Epithelial cell of proximal tubule (primary cell): ENCODE measurements at regions not wholly inside any gene's neighbourhood (a gene's known extent, or its start where the extent isn't known, plus 50 kb on each side); places are given as distances from the start of the nearest gene placed in this dataset.
A peak's percentile ranks its signal among the peaks of the same experiment; 100 is the strongest.

ENCODE experiments used
- DNase-seq: peaks from one replicate; pipeline ENCODE4 v3.0.0-alpha.2; 2011; ENCODE audit warnings: low read depth
- H3K4me3 ChIP-seq: 2 replicates; pipeline ENCODE4 v1.5.1; 2011; ENCODE audit warnings: low read depth, mild to moderate bottlenecking, low read length
- CTCF ChIP-seq: conservative IDR thresholded peaks from 2 replicates; pipeline ENCODE4 v1.5.1; 2012; ENCODE audit warnings: low read depth, mild to moderate bottlenecking, low read length

DNA sequence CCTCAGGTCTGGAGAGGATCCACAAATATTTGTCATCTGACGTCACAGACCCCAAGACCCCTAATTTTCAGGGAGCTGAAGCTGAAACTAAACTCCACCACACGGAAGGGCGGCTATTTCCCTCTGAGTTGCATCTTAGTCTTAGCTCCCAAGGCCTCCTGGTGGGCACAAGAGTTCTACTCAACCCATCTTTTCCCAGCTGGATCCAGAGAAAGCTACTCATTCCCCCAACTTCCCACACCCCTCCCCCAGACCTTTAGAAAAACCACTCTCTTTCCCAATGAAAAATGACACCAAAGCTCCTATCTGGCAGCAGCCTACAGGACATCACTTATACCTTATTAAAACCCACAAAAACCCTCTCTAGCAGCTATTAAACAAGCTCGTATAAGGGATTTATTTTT is 67.1 kb upstream of the SLC1A1 start:
- DNase-seq = no peak
- no peak for TF ChIP-seq CTCF

DNA sequence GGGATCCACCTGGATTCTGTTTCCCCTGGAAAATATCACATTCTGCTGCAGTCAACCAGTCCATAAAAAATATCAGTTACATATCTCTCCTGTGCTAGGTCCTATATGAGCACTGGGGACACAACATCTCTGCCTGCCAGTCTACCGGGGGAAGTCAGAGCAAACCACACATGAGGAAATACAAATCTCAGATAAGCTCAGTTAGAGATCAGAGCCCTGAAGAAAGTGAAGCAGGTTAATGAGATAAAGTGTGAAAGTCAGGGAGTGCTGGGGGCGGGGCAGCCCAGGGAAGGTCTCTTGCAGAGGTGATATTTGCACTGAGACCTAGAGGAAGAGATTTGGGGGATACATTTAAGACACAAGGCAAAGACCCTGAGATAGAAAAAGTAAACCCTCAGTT is 67.8 kb upstream of the SLC1A1 start:
- DNase-seq = no peak
- H3K4me3 ChIP-seq = no peak overlapping the region
- no peak for TF ChIP-seq CTCF

More for the DNA sequence above, 67.1 kb upstream of the SLC1A1 start:
- no peak overlapping the region for H3K4me3 ChIP-seq

- no peak overlapping the region for H3K4me3 ChIP-seq
- TF ChIP-seq CTCF = no peak
- no peak for DNase-seq
Measured at GRCh38 chr9:4421847-4422246, 68.4 kb upstream of the SLC1A1 start.

GRCh38 chr9:4420351-4420750 is 69.9 kb upstream of the SLC1A1 start:
- DNase-seq = peak; percentile 64
- H3K4me3 ChIP-seq = no peak overlapping the region
- no peak for TF ChIP-seq CTCF

GRCh38 chr9:4417578-4418325 is 72.5 kb upstream of the SLC1A1 start:
- no peak overlapping the region for H3K4me3 ChIP-seq
- peak; percentile 31 for DNase-seq
- TF ChIP-seq CTCF = no peak

DNA sequence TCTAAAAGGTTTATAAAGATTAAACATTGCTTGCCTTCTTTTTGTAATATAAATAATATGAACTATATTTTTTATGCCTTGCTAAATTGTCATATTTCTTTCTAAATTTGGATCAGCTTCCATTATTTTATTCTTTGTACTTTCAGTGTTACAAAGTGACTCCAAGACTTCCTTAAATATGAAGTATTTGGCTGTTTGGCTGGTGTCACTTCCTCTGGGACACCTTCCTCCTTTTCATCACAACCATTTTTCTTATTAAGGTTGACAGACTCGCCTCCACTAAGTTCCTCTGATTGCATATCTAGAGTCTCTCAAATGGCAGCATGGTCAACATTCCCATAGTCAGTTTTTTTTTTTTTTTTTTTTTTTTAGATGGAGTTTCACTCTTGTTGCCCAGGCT is 73.8 kb upstream of the SLC1A1 start:
- no peak for DNase-seq
- TF ChIP-seq CTCF = no peak
- no peak overlapping the region for H3K4me3 ChIP-seq

- no peak for TF ChIP-seq CTCF
- DNase-seq = no peak
- no peak overlapping the region for H3K4me3 ChIP-seq
Measured at GRCh38 chr9:4415281-4415680, 75.0 kb upstream of the SLC1A1 start.
